HG03457 (cell line): ENCODE measurements at regions not wholly inside any gene's neighbourhood (a gene's known extent, or its start where the extent isn't known, plus 50 kb on each side); places are given as distances from the start of the nearest gene placed in this dataset.
"Not testable (repeated sequence)": the region's sequence is repeated elsewhere in the genome, so short reads cannot be mapped to it uniquely, and the experiment has no call there.

ENCODE experiments used
- ATAC-seq: cut with Tn5 transposase; IDR thresholded peaks from one replicate; pipeline ENCODE4 v1.9.1; 2021; ENCODE audit warnings: moderate number of reproducible peaks; ENCODE audit not compliant: unreplicated experiment

DNA sequence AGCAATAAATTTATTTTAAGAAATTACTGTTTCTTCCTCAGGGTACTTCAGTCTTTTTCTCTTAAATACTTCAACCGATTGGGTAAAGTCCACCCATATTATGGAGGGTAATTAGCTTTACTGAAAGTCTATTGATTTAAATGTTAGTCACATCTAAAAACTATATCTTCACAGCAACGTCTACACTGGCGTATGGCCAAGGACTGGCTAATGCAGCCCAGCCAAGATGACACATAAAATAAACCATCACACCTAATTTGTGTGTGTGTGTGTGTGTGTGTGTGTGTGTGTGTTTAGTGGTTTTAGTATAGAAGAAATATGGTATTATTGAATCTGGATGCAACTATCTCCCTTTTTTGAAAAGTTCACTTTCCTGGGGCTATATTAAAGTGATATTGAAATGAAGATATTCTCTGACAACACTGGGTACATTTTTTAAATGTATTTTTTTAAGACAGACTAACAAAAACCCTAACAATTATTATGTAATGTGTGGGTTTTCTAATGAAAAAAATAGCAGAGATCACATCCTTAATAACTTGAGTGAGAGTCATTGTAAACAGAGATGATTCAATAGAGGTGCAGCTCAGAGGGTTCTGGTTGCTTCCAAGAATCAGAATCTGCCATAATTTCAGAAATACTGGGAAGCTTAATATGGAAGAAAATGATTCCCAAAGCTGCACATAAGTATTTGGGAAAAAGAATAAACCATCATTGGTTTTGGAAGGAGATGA is 584.2 kb upstream of the MBL2 start:
- ATAC-seq = no peak

DNA sequence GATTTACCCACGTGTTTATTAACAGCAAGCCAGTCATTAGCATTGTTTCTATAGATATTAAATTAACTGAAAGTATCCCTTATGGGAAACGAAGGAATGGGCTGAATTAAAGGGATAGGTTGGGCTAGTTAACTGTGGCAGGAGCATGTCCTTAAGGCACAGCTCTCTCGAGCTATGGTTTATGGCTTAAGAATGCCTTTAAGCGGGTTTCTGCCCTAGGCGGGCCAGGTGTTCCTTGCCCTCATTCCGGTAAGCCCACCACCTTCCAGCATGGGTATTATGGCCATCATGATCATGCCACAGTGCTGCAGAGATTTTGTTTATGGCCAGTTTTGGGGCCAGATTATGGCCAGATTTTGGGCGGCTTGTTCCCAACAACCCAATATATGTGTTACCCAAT is 569.9 kb upstream of the MBL2 start:
- not testable (repeated sequence) for ATAC-seq

DNA sequence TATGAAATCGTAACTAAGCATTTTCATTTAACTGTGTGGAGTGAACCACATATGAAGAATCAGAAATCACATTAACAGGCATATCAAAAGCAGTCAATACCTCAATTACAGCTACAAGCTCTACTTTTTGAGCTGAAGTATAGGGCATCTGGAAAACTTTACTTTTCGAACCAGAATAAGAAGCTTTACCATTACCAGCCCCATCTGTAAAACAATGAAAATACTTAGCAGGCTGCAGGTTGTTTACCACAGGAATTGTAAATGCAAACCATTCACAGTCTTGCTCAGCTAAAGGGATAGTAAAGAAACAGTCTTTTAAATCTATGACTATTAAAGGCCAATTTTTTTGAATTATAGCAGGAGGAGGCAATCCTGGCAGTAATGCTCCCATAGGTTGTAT is 565.6 kb upstream of the MBL2 start:
- not testable (repeated sequence) for ATAC-seq

DNA sequence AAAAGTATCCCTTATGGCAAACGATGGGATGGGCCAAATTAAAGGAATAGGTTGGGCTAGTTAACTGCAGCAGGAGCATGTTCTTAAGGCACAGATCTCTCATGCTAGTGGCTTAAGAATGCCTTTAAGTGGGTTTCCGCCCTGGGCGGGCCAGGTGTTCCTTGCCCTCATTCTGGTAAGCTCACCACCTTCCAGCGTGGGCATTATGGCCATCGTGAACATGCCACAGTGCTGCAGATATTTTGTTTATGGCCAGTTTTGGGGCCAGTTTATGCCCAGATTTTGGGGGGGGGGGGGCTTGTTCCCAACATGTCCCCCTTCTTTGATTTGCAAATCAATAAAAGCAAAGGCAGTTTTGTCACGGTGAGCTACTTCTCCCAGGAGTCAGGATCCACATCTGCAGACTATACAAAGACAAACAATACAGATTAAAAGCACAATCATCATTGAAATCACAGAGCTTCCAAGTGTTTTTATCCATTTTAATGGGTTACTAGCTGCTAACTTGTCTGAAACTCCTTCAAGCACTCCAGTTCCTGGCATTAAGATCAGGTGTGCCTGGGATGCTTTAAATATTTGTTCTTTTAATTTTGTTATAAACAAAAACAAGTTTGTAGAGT is 563.3 kb upstream of the MBL2 start:
- not testable (repeated sequence) for ATAC-seq

DNA sequence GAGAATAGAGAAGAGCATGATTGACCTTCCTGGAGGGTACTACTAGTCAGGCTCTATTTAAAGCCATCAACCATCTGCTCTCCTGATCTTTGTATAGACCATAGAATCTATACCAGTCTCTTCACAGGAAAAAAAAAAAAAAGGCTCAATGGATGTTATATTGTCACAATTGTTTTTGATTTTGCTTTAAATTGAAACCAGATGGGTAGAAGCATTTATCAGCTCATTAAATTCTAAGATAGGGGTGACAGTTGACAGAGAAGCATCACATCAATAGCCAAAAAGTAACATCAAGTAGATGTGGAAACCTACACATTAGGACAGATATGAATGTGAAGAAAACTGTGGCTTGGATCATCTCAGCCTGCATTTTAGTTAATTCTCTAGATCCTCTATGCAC is 558.9 kb upstream of the MBL2 start:
- no peak for ATAC-seq

DNA sequence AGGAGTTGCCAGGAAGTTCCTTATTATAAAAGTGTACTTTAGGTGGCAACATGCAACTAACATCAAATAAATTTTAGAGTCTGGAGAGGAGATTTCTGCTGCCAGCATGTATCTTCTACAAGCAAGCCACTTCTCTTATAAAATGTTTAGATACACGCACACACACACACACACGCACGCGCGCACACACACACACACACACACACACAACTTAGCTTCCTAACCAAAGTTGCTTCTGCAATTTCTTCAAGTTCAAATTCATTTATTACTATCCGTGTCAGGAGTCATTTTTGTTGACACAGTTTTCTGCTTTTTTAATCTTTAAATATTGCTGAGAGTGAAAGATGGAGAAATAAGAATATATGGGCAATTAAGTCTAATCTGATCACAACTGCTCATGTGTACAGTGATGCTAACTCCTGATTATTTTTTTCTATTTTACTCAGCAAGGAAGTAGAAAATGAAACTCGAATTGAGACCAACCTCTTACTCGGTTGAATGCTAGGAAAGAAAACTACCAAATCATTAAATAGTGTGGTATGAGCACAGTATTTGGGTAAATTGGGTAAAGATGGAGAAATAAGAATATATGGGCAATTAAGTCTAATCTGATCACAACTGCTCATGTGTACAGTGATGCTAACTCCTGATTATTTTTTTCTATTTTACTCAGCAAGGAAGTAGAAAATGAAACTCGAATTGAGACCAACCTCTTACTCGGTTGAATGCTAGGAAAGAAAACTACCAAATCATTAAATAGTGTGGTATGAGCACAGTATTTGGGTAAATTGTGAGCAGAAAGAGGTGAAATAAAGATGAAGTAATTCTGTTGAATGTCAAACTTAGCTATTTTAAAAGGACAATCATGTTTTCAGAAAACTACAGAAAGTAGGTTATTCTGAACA is 554.1 kb upstream of the MBL2 start:
- not testable (repeated sequence) for ATAC-seq

DNA sequence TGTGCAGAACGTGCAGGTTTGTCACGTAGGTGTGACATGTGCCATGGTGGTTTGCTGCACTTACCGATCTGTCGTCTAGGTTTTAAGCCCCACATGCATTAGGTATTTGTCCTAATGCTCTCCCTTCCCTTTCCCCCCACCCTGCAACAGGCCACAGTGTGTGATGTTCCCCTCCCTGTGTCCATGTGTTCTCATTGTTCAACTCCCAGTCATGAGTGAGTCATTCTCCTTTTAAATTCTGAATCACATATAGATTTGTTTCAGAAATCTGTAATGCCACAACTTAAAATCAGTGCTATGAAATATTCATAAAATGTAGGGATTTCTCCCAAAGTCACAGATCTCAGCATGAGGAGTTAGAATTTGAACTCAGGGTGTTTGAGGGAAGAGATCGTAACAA is 552.5 kb upstream of the MBL2 start:
- ATAC-seq = no peak

DNA sequence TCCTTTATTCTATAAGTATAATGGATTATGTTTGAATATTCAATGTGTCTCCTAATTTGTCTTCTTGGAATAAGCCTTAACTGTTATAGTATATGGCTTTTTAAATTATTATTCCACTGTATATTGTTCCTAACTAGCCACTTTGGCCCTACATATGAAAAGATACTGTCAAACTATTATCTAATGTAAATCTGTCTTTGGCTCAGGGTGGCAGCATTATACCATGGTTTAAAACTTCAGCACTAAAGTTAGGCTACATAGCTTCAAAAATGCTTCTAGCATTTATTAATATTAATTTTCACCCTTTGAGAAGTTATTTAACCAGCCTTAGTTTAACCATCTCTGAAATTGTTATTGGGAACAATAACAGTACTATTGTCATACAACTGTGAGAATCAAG is 543.1 kb upstream of the MBL2 start:
- no peak for ATAC-seq

DNA sequence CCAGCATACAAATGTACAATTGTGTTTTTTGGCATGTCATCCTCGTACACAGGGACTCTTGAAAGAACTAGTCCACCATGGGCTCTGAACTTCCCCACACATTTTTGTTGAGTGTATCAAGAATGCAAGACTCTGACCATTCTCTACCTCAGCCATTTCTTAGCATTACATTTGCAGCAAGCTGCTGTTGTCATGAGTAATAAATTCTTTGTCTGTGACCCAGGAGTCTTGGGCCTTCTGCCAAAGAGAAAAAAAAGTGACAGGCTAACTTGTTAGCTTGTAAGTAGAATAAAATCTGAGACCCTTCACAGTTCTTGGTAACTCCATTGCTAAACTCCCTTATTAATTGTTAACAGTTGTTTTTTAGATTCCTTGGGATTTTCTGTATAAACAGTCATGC is 542.3 kb upstream of the MBL2 start:
- no peak for ATAC-seq

DNA sequence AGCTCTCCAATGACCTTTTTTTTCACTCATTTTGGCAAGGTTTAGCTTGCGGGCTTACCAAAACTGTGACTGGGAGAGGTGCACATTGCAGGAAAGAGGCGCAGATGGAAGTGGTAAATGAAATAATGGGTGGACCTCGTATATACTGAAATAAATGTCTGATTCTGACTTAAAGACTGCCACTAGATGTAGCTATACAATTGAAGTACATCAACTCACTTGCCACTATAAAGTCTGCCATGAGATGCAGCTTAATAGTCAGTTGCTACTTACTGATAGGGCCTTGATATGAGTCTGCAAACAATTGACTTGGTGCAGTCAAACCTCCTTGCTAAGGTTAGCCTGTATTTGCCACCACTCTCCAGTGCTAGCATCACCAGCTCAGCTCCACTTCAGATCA is 525.9 kb upstream of the MBL2 start:
- no peak for ATAC-seq

DNA sequence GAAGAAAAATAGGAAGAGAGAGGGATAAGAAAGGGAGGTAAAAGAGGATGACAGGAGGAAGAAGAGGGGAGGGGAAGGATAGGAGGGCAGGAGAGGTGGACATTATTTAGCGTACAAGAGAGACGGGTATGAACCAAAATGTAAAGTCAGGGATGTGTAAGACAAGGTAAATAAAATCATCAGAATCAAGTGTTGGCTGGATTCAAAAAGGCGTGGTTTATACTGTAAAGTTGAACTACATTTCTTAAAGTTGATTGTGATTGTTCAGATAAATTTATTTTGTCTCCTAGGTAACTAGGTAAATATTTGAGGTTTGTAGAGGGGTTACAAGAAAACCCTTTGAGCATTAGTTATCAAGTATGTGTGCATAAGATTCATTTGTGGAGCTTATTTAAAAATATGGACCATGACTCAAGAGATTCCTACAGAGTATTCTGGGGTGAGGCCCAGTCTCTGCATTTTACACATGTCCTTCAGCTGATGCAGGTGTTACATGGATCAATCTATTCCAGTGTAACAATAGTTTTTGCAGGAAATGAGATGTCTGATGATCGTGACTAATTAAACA is 512.1 kb upstream of the MBL2 start:
- no peak for ATAC-seq

DNA sequence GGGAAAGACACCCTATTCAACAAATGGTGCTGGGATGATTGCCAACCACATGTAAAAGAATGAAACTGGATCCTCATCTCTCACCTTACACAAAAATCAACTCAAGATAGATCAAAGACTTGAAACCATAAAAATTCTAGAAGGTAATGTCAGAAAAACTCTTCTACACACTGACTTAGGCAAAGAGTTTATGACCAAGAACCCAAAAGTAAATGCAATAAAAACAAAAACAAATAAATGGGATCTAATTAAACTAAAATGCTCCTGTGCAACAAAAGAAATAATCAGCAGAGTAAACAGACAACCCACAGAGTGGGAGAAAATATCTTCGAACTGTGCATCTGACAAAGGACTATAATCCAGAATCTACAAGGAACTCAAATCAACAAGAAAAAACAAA is 504.2 kb upstream of the MBL2 start:
- ATAC-seq = no peak

DNA sequence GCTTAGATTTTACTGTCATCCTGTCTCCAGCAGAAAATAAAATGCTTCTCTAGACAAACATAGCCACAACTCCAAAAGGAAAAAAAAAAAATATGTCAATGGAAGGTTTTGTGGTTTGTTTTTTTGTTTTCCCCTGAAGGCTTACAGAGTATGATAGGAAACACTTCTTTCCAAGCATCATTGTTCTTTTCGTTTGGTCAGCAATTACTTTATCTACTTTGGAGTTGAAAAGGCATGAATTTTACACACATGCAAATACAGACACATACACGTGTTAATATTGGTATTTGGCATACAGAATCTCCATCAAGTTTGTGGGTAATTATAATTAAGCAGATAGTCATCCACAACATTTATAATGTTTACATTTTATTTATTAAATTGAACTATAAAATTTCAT is 496.9 kb upstream of the MBL2 start:
- no peak for ATAC-seq

DNA sequence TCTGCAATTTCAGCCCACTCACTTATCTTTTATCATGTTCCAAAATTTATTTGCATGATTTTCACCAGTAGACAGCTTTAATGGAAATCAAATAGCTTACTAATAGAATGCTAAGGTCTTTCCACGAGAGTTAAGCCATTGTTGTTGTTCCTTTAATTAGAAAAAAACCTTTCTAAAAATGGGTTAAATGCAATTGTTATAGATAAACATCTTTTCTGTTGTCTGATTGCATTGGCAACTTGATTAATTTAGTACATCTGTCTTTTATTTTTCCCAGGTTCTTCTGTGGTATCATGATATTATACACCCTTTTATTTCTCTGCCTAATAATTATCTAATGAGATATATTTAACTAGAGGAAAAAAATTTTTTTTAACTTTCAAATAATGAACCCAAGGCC is 487.6 kb upstream of the MBL2 start:
- no peak for ATAC-seq

DNA sequence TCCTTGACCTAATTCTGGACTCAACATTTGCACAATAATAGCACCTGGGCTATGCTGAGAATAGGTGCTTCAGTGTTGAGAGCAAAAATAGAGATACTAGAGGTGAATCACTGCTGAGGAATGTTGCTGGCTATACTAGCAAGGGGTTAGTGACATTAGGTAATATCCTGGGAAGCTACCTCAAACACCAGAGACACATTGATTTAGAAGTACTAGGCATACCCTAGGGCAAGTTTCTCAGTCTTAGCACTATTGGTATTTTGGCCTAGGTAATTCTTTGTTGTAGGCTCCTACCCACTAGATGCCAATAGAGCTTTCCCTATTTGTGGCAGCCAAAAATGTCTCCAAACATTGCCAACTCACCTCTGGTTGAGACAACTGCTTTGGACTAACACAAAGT is 484.0 kb upstream of the MBL2 start:
- no peak for ATAC-seq

DNA sequence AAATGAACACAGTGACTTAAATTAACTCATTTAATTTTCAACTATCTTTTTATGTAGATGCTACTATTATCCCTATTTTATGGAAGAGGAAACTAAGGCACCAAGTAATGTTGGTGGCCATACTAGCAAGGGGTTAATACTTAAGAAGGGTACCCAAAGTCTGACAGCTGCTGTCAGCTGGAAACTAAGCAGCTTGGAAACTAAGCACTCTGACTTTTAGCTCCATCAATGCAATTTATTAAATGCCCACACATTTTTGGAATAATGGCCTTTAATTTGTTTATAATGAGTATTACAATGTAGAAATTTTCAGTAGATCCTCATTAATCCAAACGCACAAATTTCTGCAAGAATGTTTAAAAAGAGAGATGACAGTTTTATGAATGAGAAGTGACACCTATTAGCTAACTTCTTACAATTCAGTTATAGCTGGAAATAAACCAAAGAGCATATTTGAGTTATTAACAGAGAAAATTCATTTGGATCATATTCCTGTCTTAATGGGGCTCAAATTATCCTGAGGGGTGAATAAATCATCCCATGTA is 483.1 kb upstream of the MBL2 start:
- no peak for ATAC-seq

DNA sequence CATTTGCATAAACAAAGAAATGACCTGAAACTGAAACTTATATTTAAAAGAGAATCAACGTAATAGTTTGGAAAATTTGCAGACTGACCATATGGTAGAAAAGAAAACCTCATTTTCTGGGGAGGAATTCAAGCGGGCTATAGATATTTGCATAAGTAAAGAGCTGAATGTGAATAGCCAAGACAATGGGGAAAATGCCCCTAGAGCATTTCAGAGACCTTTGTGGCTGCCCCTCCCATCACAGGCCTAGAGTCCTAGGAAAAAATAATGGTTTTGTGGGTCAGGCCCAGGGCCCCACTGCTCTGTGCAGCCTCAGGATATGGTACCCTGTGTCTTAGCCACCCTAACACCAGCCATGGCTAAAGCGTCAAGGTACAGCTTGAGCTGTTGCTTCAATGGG is 480.6 kb upstream of the MBL2 start:
- ATAC-seq = no peak

DNA sequence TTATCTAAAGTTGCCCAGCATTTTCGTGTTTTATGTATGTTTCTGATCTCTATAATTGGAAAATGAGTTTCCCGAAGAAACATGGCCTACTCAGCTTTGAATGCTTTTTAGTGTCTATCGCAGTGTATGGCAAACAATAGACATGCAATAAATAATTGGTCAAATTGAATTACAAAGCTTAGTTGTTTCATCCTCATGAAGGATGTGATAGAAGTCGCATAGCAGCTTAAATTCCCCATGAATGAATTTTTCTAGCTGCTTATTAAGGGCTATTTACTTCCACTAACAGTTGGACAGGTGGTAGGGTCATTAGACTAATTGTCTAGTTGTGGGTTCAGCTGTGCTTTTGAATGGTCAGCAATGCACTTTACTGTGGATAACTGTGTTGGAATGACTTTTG is 467.3 kb upstream of the MBL2 start:
- ATAC-seq = no peak

DNA sequence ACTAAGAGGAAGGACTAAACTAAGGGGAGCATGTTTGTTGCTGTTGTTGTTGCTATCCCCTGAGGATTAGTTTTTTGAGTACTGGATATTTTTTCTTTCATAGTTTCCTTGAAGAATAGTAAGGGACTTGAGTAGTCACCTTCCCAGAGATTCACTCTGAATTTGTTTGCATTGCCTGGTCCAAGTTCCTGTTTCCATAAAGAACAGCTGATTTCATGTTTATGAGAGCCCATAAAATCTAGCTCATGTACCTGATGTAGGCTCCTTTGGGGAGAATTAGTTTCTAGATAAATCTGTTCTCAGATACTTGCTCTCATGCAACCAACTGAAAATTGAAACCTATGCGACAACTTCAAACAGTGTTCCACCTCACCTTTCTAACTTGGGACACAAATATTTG is 464.4 kb upstream of the MBL2 start:
- no peak for ATAC-seq

DNA sequence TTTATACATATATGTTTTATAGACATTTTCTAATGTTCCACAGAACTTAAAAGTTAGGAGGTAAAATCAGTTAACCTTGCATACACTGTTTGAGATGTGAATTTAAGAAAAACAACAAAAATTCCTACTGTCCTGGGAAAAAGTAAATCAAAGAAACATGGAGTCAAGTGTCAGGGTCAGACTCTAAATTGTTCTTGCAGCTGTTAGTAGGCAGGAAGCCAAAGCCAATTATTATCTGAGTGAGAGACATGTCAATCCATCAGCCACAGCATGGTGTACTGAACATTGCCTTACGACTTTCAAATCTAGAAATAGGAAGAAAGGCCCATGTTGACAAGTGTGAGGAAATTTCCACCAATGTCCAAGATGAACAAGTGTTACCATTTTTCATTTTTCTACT is 461.2 kb upstream of the MBL2 start:
- no peak for ATAC-seq

DNA sequence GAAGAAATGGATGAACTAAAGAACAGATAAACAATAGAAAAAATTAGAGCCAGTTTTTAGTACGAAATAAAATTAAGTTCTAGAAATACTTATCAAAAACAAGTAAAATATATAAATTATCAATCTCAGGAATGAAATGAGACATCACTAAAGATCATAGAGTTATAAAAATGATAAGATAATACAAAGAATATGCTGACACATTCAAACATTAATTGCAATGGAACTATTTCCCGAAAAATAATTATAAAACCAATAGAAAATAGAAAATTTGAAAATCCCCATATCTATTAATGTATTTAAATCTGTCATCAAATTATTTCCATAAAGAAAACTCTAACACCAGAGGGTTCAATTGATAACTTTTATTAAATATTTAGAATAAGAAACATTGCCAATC is 458.1 kb upstream of the MBL2 start:
- no peak for ATAC-seq
